ENCODE measurements at regions not wholly inside any gene's neighbourhood (a gene's known extent, or its start where the extent isn't known, plus 50 kb on each side); places are given as distances from the start of the nearest gene placed in this dataset.

- Histone ChIP-seq H3K4me1 (no peaks in the 10 kb centered on the region), H3K27me3 (ENCODE audit: low read depth) (peaks cover 21% of the 10 kb centered on the region), H3K4me3 (no peak overlapping the region), H3K27ac (replicated peaks) (no peak overlapping the region), H3K36me3 (no peaks in the 10 kb centered on the region), H3K9me3 (replicated peaks) (no peaks in the 10 kb centered on the region)
- TF ChIP-seq, protein P1, sequence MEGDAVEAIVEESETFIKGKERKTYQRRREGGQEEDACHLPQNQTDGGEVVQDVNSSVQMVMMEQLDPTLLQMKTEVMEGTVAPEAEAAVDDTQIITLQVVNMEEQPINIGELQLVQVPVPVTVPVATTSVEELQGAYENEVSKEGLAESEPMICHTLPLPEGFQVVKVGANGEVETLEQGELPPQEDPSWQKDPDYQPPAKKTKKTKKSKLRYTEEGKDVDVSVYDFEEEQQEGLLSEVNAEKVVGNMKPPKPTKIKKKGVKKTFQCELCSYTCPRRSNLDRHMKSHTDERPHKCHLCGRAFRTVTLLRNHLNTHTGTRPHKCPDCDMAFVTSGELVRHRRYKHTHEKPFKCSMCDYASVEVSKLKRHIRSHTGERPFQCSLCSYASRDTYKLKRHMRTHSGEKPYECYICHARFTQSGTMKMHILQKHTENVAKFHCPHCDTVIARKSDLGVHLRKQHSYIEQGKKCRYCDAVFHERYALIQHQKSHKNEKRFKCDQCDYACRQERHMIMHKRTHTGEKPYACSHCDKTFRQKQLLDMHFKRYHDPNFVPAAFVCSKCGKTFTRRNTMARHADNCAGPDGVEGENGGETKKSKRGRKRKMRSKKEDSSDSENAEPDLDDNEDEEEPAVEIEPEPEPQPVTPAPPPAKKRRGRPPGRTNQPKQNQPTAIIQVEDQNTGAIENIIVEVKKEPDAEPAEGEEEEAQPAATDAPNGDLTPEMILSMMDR (IDR thresholded peaks at IDR 0.05; ENCODE audit: borderline replicate concordance): no peak
- DNase-seq: no peak
- intact Hi-C loops (cut with micrococcal nuclease): no loop called here
These were observed 1185.8 kb downstream of the UQCRFS1 start for GRCh38 chr19:28027116-28027515.

- Histone ChIP-seq H3K9me3 (replicated peaks) (no peaks in the 10 kb centered on the region), H3K27ac (replicated peaks) (no peak overlapping the region), H3K36me3 (no peaks in the 10 kb centered on the region), H3K4me1 (no peaks in the 10 kb centered on the region), H3K27me3 (ENCODE audit: low read depth) (peaks cover 25% of the 10 kb centered on the region), H3K4me3 (no peak overlapping the region)
- TF ChIP-seq, protein P1 (IDR thresholded peaks at IDR 0.05; ENCODE audit: borderline replicate concordance): no peak
- DNase-seq: no peak
- intact Hi-C loops (cut with micrococcal nuclease): no loop called here
These were observed 1186.3 kb downstream of the UQCRFS1 start for GRCh38 chr19:28026636-28027035.

GRCh38 chr19:28024920-28025319, 1188.0 kb downstream of the UQCRFS1 start:
- Histone ChIP-seq H3K4me1 (no peaks in the 10 kb centered on the region), H3K27me3 (ENCODE audit: low read depth) (peaks cover 35% of the 10 kb centered on the region), H3K36me3 (no peaks in the 10 kb centered on the region), H3K9me3 (replicated peaks) (no peaks in the 10 kb centered on the region), H3K4me3 (no peak overlapping the region), H3K27ac (replicated peaks) (no peak overlapping the region)
- intact Hi-C loops (cut with micrococcal nuclease): no loop called here
- TF ChIP-seq, protein P1 (IDR thresholded peaks at IDR 0.05; ENCODE audit: borderline replicate concordance): no peak
- DNase-seq: no peak

DNA sequence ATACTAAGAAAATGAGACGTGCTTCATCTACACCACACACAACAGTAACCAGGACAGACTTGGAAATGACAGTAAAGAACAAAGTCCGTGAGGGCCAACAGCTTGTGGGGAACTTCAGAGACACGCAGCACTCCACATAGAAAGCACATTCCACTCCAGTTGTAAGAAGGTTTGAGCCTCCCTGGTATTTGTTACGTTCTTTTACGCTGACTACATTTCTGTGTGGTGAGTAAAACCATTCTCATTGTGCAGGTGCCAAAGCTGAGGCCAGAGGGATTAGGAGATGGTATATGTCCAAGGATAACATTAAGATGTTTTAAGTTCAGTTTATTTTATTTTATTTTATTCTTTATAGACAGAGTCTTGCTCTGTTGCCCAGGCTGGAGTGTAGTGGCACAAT, 1189.9 kb downstream of the UQCRFS1 start:
- peaks cover 39% of the 10 kb centered on the region for H3K27me3 ChIP-seq (ENCODE audit: low read depth)
- no peaks in the 10 kb centered on the region for H3K36me3 ChIP-seq
- TF ChIP-seq, protein P1 (IDR thresholded peaks at IDR 0.05; ENCODE audit: borderline replicate concordance): no peak
- H3K4me1 ChIP-seq: no peaks in the 10 kb centered on the region
- DNase-seq: no peak
- H3K4me3 ChIP-seq: no peak overlapping the region
- H3K9me3 ChIP-seq (replicated peaks): no peaks in the 10 kb centered on the region
- intact Hi-C loops (cut with micrococcal nuclease): no loop called here
- H3K27ac ChIP-seq (replicated peaks): no peak overlapping the region

GRCh38 chr19:28022506-28022905, 1190.4 kb downstream of the UQCRFS1 start:
- no peak for DNase-seq
- Histone ChIP-seq H3K4me1 (no peaks in the 10 kb centered on the region), H3K9me3 (replicated peaks) (no peaks in the 10 kb centered on the region), H3K27ac (replicated peaks) (no peak overlapping the region), H3K36me3 (no peaks in the 10 kb centered on the region), H3K27me3 (ENCODE audit: low read depth) (peaks cover 44% of the 10 kb centered on the region), H3K4me3 (no peak overlapping the region)
- intact Hi-C loops (cut with micrococcal nuclease): no loop called here
- TF ChIP-seq, protein P1 (IDR thresholded peaks at IDR 0.05; ENCODE audit: borderline replicate concordance): no peak

Measured in left ventricle myocardium inferior (tissue), 1 donor.